Activated T-cell treated with anti-CD3 and anti-CD28 coated beads for 24 hours (primary cell): ENCODE measurements at regions not wholly inside any gene's neighbourhood (a gene's known extent, or its start where the extent isn't known, plus 50 kb on each side); places are given as distances from the start of the nearest gene placed in this dataset.

Source experiments
- DNase-seq: peaks from one replicate; pipeline ENCODE4 v3.0.0-alpha.2; 2020; ENCODE audit warnings: low read depth

DNA sequence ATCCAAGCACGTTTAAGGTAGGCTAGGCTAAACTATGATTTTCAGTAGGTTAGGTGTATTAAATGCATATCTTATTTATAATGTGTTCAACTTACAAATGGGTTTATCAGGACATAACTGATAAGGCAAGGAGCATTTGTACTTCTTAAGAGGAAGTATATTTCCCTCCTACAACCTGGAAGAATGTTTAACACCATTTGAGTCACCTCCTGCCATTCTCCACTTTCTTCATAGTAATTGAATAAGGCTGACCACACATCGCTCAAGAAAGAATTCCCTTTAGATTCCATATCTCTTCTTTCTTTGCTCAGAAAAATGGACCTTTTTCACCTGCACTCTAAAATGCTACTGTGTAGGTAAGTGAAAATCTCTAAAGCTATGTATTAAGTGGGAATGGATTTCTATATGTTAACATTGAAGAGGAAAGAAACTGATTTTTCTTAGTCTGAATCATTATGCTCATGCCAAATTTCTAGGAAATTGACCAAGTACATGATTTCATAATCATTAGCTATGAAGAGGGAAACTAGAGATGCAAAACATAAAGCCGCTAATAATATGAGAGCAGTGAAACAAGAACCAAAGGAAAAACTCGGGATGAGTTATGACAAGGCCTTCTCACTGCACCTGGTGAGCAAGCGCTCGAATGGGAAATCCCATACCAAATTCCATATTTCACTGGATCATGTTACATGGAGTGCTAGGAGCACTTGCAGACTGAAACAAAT is 210.4 kb downstream of the ALDH8A1 start:
- no peak for DNase-seq

DNA sequence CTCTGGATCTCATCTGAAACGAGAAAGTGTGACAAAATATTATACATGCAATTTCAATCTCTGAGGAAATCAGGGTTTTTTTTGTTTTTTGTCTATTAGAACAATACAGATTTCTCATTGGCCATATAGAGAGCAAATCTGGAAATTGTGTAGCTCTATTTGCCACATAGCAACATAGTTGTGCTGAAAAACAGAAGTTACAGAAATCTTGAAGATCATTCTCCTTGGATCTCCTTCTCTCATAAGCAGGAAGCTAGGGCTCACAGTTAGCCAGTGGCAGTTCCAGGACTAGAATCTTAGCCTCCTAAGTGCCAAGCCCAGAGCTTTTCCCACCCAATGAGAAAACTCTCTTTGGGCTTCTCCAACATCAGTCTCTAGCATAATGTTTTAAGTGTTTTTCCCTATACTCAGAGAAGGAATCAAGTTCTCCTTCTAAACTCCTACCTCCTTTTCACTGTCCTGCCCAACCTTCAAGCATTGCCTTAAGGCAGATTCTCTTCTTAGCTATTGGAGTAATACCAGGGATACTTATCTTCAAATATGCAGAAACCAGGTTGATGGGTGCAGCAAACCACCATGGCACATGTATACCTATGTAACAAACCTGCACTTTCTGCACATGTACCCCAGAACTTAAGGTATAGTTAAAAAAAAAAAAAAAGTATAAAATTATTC is 211.6 kb downstream of the ALDH8A1 start:
- no peak for DNase-seq

DNA sequence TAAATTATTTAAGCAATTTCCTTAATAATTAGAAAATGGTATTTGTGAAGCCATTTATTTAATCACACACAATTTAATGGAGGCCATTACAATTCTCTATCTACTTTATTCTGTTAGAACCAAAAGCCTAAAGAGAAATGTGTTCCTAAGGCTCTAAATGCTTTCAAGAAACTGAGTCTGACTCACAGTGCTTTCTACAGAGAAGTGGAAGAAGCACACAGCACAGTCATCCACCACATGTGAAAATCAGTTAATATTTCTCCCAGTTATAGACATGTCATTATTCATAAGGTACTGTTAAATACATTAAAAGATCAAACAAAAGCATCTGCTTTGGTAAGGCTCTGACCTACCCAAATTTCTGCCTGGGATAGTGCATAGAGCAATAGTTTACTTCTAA is 214.4 kb downstream of the ALDH8A1 start:
- no peak for DNase-seq

DNA sequence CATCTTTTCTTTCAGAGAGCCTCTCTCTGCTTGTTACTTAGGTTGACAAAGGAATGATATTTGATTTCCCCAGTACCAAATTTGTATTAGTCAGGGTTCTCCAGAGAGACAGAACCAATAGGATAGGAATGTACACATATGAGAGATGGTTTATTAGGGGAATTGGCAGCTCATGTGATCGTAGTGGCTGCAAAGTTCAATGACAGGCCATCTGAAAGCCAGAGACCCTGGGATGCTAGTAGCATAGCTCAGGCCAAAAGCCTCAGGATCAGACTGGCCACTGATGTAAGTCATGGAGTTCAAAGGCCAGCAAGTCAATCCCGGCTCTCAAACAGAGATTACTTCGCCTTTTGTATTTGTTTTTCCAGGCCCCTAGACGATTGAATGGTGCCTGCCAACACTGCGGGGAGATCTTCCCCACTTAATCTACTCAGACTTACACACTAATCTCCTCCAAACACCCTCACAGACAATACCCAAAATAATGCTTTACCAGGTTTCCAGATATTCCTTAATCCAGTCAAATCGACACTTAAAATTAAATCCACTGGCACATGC is 215.5 kb downstream of the ALDH8A1 start:
- DNase-seq = no peak

DNA sequence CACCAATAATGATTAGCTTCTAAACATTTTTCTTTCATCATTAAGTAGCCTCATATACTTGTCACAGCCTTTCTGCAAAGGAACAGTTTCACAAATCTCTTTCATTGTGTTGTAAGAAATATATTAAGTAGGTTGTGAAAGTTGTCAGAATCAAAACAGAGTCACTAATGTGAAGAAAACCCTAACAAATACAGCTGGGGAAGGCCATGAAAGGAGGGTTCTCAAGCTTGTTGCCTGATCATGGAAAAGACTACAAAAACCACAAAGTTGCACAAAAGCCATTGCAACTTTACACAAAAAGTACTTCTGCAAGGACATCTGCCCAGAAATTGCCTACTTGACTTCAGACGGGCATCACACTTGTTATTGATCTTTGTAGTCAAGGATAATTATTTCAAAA is 216.1 kb downstream of the ALDH8A1 start:
- no peak for DNase-seq

DNA sequence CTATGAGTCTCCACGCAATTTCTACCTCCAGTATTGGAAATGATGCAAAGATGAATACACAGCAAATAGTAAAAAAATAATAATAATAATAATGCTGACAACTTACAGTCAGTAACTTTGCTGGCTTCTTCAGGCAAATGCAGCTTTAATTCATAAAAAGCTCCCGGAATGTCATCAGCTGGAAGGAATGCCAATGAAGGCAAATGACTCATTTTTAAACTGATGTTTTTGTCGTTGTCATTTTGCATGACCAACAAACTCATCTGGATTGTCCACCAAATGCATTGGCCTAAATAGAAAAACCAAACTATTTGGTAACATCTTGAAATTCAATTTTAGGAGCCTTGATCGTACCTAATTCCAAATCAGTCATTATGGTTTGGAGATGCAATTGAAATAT is 217.1 kb downstream of the ALDH8A1 start:
- no peak for DNase-seq

DNA sequence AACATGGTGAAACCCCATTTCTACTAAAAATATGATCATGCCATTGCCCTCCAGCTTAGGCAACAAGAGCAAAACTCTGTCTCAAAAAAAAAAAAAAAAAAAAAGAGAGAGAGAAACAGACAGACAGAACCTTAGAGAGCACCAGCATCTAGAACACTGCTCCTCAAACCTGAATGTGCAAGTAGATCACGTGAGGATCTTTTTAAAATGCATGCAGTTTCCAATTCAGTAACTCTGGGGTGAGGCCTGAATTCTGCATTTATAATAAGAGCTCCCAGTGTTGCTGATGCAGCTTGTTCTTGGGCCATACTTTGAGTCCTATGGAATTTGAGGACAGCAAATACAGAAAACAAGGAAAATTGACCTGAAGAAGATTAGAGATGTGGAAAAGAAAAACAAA is 218.3 kb downstream of the ALDH8A1 start:
- no peak for DNase-seq

DNA sequence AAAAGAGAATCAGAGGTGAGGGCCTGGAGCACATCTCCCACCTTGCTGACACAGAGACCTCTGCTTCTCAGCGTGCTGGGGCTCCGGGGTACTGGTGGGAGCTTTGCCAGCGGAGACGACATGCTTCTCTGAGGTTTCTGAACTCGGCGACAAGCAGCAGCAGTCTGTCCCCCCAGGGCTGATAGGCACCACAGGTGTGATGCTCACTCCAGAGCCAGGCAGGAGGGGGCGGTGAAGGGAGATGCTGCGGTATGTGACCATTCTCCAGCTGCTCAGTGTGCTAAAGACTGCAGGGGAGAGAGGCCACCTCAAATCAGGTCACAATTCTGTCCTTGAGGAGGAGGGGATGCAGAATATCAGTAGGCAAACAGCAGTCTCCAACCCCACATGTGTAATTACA is 219.9 kb downstream of the ALDH8A1 start:
- no peak for DNase-seq

DNA sequence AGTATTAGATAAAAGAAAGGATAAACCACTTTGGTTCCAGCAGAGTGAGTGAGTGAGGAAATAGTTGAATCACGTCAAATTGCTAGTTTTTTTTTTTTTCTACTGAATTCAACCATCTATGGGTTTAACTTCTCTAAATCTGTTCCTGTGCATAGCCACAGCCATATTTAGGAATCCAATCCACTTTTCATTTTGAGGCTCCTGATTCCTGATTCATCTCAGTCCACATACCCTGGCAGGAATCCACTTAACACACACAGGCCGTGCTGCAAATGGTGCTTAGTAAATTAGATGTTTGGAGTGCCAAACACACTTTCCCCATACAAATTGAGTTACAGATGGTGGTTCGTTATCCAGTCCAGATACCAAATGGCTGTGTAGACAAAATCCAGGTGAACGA is 220.3 kb downstream of the ALDH8A1 start:
- no peak for DNase-seq

DNA sequence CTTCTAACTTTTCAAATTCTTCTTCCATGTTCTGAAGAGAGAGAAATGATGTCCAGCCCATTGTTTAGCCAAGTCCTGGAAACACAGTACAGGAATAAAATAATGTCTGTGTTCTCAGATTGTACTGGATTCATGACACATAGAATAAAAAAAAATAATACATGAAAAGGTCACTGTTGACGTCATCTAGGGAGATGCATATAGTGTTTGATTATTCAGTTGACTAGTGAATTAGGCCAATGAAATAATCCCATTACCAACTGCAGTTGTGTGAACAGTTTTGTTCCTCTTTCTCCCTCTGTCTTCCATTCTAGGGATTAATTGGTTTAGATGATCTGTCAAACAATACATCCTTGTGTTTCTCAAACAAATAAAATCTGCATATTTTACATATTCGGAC is 222.8 kb downstream of the ALDH8A1 start:
- DNase-seq = no peak

DNA sequence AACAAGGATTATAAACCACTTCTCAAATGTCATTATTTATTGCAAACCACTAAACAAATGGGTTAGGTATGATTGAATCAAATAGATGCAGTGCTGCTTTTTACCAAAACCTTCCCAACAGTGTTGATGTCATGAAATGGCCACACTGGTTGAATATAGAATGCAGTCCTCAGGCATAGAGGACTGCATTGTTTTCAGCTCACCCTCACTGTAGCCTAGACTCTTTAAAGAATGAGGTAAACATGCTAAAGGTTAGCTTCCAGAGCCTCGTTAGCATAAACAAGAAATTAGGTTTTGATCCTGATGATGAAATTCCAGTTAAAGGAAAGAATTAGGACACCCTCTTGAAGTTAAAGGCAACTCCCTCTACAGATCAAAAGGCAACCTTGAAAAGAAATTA is 224.3 kb downstream of the ALDH8A1 start:
- DNase-seq = no peak

DNA sequence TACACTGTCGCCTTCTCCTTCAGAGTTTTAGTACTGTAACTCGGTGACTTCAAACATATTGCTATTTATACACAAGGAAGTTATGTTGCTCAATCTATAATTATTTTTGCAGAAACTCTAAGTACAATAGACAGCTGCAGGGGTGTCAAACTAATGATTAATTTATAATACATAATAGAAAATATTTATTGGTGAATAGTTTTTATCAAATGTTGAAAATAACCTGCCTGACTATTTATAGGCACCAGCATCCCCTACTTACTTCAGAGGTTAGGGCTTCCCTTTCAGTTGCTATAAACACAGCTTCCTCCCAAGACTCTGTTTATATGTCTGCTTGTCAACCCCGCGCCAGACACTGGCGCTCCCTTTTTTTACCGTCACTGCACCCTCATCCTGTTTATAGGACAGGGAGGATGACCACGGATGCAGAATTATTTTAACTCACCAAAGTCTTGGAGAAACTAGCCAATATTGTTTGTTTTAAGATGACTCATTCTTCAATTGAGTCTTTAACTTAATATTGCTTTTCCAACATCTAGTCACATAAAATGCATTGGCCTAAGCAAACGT is 225.0 kb downstream of the ALDH8A1 start:
- DNase-seq = no peak

DNA sequence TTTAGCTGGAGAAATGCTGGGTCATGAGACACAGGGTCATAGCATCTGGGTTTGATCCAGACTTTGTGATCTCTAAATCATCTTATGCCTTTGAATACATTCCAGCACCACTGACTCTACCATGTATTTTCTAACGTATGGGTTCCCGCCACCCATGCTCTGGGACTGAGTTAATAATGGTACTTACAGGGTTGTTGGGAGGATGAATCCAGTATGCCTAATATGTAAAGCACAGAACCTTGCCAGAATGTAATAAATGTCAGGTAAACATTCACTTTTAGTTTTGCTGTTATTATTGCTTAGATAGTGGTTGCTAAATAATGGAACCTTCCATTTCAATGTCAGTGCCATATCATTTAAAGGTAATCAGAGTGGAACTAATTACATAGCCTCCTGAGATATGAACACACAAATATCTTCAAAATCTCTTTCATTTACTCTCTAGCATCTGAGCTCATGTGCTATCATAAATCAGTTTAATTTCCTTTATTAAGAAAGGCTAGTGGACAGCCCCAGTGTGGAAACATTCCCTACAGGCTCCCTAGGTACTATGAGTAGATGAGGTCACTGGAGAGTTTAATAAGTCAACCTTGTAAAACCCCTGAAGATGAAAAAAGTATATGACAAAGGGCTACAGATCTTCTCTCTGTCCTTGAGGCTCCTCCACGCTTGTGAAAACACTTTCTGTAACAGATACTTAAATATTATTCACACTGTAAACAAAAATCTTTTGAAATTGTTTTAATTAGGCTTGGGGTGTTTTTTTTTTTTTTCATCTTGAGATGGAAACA is 226.6 kb downstream of the ALDH8A1 start:
- DNase-seq = no peak

DNA sequence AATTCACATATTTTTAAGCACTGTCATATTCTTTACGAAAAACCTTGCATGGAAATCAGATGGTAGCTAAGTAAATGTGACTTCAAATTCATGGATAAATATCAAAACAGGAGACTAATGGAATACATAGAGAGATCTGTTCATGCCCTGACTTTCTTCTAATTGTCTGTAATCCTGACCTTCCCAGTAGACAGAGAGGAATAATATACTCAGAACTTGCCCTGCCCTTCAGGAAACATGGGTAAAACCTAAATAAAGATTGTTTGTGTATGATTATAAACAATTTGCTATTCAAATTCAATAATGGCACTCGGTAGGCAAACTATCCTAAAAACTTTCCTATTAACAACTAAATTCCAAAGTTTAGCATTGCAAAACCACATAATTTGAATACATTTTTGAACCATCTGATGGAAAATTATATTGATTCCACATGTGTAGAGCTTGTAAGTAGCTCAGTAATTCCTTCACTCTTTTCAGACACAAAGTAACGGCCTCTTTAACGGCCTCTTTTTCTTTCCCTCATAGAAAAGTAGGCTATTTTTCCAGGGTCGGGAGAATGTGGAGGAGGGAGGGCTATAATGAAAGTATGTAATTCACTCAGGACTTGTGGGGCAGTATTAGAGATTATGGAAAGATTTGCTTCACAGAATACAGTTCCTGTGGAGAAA is 227.6 kb downstream of the ALDH8A1 start:
- DNase-seq = no peak

DNA sequence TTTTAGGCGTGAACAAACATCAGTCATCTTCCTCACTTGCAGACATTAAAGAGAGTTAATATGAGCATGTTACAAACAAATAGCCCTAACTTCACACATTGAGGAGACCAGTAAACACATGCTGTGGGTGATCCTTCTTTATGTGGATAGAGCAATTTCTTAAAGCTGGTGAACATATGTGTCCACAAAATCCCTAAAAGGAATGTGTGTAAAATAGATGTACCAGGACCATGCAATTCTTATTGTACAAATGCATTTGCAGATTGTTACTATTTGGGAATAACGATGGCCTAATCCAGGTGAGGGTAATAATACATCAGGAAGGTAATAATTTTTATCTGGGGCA is 228.9 kb downstream of the ALDH8A1 start:
- DNase-seq = no peak

DNA sequence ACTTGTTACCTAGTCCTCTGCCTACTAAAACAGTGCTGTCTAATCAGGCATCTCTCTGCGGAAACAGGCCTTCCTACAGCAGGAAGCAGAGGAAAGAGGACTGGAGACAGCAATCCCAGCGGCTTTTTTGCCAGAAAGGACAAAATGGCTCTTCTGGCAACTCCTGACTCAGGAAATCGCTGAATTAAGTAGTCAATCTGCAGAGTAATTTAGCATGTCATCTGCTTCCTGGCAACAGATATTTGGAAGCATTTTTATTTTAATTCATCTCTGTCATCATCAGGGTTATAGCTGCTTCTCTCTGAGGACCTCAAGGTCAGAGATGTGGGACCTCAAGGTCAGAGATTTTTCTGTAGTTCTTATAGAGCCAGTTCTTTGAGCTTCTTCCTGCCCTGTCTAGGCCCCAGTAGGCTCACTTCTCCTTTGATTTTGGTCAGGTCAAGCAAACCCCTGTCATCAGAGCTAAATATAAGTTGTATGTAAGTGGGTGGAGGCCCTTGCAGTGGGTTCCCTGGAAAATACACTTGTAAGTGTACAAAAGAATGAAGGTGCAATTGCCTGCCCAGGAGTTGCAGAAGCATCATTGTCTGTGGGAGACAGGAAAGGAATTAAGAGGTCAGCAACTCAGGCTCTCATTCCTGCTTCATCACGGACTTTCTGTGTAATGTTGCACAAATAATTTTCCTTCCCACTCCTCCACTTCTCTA is 229.4 kb downstream of the ALDH8A1 start:
- DNase-seq = no peak

DNA sequence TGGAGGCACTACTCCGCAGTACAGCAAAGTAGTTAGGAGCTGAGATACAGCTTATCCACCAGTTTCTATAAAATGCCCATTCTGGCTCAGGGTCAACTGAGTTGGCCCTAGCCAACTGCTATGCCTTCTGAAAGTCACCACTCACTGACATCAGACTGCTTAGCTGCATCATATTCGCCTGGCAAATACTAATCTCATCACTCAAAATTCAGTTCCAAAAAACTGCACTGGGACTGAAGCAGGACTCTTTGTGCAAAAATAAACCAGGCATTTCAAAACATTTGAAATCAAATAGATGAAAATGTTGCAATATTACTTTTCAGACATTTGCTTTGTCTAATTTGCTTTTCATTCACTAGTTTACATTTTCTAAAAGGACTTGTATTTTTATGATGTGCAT is 230.0 kb downstream of the ALDH8A1 start:
- DNase-seq = no peak

DNA sequence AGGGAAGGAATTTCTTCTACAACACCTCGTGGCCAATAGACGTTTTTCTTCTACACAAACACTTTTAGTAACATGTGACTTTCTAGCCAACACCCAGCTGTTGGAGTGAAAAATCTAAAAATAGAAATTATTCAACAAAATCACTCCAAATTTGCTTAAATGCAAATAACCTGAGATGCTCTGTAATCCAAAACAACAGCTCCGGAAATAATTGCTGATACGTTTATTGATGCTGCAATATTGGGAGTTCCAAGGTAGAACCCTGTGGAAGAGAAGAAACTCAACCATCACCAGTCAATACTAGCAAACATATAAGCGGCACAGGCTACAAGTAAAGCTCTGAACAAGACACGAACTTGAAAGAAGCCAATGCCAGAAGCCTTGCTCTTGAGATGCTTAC is 230.6 kb downstream of the ALDH8A1 start:
- no peak for DNase-seq

DNA sequence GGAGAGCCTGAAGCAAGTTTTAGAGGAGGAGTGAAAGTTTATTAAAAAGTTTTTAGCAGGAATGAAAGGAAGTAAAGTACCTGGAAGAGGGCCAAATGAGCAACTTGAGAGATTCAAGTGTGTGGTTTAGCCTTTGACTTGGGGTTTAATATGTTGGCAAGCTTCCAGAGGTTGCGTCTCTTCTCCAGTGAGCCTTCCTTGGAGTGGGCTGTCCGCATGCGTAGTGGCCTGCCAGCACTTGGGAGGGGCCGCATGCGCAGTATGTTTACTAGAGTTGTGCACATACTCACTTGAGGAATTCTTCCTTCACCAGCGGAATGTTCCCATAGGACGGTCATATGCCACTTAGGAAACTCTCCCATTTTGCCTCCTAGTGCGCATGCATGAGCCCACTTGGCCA is 235.2 kb downstream of the ALDH8A1 start:
- no peak for DNase-seq

DNA sequence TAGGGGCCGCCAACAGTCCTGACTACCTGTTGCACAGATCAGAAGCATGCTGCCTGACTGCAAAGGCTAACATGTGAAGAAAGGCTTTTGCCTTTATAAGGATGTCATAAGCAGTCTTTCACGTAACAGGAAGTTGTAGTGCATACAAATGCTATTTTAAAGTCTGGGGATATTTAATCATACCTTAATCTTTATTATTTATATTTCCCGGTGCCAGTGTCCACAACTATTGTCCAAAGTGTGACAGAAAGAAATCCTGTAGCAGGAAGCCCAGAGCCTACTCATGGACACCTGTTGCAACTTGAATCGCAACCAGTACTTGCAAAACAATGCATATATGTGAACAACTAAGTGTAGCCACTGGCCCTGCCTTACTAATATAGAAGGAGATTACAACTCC is 235.8 kb downstream of the ALDH8A1 start:
- no peak for DNase-seq

DNA sequence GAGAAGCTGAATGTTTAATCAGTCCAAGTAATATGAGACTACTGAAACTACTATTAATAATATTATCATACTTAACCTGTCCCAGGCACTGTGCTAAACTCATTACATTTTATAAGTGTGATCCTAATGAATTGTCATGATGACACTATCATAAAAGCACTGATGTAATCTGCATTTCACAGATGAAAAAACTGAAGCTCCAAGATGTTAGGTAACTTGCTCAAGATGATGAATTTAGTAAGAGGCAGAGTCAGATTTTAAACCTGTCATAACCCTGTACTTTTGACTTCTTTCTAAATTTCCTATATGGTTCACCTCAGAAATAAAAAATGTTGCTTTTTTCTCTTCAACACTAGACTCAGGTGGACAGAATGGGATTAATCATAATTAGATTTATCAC is 237.6 kb downstream of the ALDH8A1 start:
- DNase-seq = no peak

DNA sequence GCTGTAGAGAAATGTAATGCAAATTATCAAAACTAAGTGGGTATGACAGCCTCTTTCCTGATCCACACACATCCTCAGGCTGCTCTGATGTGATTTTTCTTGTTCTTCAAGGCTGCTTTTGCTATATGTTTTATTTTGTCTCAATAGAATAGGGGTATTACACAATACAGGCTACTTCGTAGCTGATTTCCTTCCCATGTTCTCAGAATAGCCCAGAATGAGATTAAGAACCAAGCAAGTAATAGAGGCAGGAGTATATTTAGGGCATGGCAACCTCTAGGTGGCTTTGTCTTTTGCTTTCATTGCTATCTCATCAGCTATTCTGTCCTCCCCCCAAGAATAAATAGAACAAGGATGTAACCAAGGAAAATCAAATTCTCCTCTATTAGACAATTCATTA is 241.8 kb downstream of the ALDH8A1 start:
- no peak for DNase-seq
